Astrocyte of the cerebellum (primary cell): ENCODE measurements at regions not wholly inside any gene's neighbourhood (a gene's known extent, or its start where the extent isn't known, plus 50 kb on each side); places are given as distances from the start of the nearest gene placed in this dataset.

Source experiments
- DNase-seq: peaks from one replicate; pipeline ENCODE4 v3.0.0-alpha.2; 2011; ENCODE audit warnings: low read depth
- H3K4me3 ChIP-seq: 2 replicates; pipeline ENCODE4 v1.5.1; 2011; ENCODE audit warnings: mild to moderate bottlenecking, low read depth, low read length, moderate library complexity
- in situ Hi-C: cut with HindIII; loops from 2 replicates; pipeline ENCODE4 v1.10.0; 2017; ENCODE audit warnings: low sequenced_read_pairs
- TF ChIP-seq, protein P1 (sequence below): IDR thresholded peaks from 2 replicates; pipeline ENCODE4 v1.5.1; 2012; ENCODE audit warnings: low read length, low read depth, moderate library complexity, mild to moderate bottlenecking; ENCODE audit errors: missing control alignments

DNA sequence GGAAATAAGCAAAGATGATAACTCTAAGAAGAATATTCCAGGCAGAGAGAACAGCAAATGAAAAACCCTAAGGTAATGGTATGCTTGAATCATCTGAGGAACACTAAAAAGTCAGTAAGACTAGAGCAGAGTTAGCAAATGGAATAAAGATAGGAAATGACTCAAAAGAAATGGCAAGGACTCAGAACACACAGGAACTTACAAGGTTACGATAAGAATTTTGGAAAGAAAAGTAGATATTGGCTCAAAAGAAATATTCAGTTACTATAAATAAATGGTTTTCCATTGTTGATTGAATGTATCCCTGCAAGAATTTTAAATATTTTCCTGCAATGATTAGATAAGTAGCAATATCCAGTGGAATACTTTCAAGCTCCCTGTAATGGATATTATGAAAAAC is 705.8 kb downstream of the C12orf50 start:
- no peak overlapping the region for H3K4me3 ChIP-seq
- TF ChIP-seq, protein P1, sequence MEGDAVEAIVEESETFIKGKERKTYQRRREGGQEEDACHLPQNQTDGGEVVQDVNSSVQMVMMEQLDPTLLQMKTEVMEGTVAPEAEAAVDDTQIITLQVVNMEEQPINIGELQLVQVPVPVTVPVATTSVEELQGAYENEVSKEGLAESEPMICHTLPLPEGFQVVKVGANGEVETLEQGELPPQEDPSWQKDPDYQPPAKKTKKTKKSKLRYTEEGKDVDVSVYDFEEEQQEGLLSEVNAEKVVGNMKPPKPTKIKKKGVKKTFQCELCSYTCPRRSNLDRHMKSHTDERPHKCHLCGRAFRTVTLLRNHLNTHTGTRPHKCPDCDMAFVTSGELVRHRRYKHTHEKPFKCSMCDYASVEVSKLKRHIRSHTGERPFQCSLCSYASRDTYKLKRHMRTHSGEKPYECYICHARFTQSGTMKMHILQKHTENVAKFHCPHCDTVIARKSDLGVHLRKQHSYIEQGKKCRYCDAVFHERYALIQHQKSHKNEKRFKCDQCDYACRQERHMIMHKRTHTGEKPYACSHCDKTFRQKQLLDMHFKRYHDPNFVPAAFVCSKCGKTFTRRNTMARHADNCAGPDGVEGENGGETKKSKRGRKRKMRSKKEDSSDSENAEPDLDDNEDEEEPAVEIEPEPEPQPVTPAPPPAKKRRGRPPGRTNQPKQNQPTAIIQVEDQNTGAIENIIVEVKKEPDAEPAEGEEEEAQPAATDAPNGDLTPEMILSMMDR: no peak
- in situ Hi-C loops: no loop called here
- DNase-seq: peak; percentile 71

DNA sequence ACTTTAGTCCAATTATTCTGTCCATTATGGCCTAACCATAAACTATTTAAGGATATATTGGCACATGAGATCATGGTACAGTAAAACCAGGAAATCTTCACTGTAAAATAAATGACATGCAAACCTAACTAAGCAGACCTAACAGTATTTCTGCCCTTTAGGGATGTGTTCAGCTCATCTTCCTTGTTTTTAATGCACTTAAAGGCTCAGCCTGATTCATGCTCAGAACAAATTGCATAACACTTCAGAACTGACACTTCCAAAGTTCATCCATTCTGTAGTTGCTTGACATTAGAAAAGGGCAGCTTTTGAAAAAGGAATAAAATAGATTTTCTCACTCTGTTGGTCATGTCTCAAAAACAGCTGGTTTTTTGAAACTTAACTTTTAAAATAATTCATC is 708.5 kb downstream of the C12orf50 start:
- in situ Hi-C loops: no loop called here
- TF ChIP-seq, protein P1: no peak
- DNase-seq: no peak
- H3K4me3 ChIP-seq: no peak overlapping the region

DNA sequence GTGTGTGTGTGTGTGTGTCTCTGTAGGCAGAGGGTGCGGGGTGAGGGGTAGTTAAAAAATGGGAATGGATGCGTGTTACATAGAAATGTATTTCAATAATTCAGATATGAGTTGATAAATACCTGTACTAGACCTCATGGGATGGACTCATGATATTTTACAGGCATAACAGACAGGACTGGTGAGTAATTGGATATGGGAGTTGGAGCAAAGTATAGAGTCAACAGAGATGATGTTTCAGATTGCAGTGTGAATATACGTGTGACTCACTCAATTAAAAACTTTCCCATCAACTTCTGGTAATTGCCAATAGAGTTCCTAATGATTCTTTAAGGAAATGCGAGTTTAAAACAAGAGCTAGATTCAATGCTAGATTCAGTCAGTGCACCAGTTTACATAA is 711.9 kb downstream of the C12orf50 start:
- in situ Hi-C loops: no loop called here
- no peak overlapping the region for H3K4me3 ChIP-seq
- DNase-seq: no peak
- TF ChIP-seq, protein P1: no peak

DNA sequence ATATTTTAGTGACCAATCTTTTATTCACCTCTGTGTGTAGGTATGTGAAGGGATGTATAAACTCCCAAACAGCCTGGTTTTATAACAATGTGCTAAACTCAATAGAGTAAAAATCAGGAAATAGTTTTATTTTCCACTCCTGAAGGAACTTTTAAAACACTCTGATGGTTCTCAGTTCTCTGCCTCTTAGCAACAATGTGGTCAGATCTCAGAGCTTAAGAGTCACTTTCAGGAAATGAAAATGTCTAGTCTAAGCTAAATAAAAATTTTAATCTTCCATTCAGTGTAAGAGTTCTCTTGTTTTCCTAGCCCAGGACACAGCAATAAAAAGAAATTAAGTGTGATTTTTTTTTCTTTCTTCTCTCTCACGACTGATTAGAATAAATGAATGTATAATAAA is 718.0 kb downstream of the C12orf50 start:
- H3K4me3 ChIP-seq: no peak overlapping the region
- TF ChIP-seq, protein P1: no peak
- in situ Hi-C loops: no loop called here
- no peak for DNase-seq

DNA sequence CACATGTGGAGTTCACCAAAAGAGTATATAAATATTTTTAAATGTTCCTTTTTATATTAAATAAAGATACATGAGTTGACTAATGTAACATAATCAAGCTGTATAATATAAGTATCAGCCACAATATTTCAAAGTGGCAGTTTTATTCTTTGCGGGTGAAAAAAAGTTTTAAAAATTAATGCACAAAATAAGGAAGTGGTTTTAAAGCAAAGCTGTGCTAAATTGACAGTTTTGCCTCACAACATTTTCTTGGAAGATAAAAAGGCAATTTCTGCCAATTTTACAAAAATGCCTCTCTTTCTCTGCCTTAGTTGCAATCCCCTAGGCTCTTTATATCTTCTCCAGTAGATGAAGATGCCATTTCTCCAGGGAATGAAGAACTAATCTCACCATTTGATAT is 719.1 kb downstream of the C12orf50 start:
- TF ChIP-seq, protein P1: no peak
- H3K4me3 ChIP-seq: no peak overlapping the region
- in situ Hi-C loops: no loop called here
- no peak for DNase-seq

DNA sequence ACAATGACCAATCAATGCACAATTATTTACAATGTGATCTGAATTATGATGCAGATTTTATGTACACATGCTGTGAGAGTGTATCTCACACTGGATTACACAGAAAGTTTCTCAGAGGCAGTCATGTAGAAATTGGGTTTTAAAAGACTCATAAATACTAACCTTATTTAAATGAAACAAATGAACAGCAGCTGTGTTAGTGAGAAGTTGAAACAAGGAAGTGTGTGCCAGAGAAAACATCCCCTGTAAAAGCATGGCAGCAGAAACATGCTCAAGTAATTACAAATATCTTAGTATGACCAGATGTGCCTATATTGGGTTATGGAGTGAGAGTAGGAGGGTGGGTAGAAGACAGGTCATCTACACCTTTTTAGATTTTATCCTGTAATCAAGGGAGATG is 723.7 kb downstream of the C12orf50 start:
- TF ChIP-seq, protein P1: no peak
- in situ Hi-C loops: no loop called here
- no peak for DNase-seq
- H3K4me3 ChIP-seq: no peak overlapping the region

DNA sequence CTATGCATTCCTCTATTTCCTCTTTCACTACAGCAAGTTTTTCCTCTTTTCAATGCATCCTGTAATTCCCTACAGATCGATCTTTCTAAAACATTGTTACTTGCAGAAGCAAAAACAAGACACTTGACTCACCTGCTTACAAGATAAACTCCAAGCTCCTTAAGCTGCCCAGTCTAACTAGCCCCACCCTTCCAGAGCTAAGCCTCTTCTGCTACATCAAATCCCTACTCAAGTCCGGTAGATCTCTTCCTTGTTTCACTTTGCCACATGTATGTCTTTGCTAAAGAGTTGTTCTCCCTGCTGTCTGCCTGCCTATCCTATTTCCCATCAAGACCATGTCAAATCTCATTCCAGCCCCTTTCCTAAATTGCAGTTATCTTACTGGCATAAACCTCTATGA is 724.8 kb downstream of the C12orf50 start:
- H3K4me3 ChIP-seq: no peak overlapping the region
- no peak for DNase-seq
- TF ChIP-seq, protein P1: no peak
- in situ Hi-C loops: no loop called here
